ENCODE measurements at regions not wholly inside any gene's neighbourhood (a gene's known extent, or its start where the extent isn't known, plus 50 kb on each side); places are given as distances from the start of the nearest gene placed in this dataset.
"Not testable (repeated sequence)": the region's sequence is repeated elsewhere in the genome, so short reads cannot be mapped to it uniquely, and the experiment has no call there.

DNA sequence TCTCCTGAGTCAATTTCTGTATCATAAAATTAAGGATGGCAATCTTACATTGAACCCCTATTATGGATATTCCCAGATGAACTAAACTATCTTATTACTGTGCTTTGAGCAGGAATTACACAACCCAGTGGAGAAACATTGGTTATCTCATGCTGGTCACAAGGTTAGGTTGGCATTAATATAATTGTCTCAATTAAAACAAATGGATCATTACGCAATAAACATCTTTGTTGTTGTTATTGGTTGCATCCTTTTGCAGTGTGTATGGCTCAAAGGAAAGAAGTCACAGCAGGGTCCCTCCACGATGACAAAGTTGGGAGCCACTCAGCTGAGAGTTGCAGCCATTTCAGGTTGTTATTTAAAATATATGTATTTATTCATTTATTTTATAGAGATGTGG lies 297.0 kb upstream of the KLF4 start:
- DNase-seq (ENCODE audit: low read depth, low spot score) = no peak
- no peak overlapping the region for H3K27ac ChIP-seq

DNA sequence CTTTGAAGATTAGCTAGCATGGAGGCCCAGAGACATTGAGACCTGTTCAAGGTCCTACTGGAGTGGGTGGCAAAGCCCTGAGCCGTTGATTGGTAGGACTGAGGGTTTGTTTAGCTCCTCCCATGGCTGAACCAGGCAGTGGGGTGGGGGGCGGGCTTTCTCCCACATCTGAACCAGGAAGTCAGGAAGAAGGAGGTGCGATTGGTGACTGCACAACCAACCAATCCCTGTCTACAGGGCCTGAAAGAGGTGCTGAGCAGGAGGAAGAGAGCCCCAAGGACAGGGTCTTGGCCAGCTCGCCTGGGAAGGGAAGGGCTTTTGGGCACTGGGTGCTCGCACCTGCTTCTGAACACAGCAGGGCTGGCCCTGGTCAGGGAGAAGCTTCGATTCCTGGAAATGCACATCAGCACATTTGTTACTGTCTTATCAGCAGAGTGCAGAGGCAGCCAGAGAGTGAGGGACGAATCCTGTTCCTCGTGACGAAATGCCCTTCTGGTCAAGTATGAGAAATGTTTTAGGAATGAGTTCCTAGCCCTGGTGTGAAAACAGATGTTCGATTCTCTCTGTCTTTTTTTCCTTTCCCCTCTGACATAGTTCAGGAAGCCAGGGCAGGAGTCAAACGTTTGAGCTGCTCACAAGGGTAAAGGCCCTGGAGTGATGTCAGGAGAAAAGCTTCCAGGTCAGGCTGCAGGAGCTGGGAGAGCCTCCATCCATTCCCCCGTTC lies 294.8 kb upstream of the KLF4 start:
- H3K27ac ChIP-seq = no peak overlapping the region
- DNase-seq (ENCODE audit: low read depth, low spot score) = no peak

DNA sequence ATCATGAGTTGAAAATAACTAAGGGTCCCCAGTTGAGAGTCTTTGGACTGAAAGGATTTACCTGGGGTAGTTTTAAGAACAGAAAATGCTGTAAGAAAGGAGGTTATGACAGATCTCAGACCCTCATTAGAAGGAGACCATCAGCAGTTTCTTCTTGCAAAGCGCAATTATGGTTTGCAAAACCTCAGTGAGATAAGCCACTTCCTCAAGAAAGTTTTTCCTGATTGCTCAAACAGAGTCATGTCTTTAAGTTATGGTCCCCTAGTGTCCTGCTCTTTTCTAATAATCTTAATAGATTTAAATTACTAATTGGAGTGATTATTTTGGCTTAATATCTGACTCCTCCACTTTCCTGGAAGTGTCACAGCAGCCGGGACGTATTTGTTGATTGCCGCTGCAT lies 293.2 kb upstream of the KLF4 start:
- no peak for DNase-seq (ENCODE audit: low read depth, low spot score)
- no peak overlapping the region for H3K27ac ChIP-seq

DNA sequence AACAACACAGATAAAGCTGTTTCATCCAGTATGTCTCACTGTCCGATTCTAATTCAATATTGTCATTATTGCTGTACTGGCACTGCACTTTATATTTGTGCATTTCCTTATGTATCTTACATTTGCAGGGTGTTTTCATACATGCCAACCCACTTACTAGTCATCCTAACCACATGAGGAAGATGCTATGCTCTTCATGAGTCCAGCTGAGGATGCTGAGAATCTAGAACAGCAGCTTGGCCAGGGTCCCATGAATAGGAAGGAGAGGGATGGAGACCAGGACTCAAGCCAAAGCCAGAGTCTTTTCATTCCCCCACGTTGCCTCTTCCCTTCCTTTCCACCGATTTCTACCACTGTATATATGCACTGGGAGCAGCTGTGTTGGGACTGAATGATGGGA lies 292.8 kb upstream of the KLF4 start:
- H3K27ac ChIP-seq = no peak overlapping the region
- no peak for DNase-seq (ENCODE audit: low read depth, low spot score)

DNA sequence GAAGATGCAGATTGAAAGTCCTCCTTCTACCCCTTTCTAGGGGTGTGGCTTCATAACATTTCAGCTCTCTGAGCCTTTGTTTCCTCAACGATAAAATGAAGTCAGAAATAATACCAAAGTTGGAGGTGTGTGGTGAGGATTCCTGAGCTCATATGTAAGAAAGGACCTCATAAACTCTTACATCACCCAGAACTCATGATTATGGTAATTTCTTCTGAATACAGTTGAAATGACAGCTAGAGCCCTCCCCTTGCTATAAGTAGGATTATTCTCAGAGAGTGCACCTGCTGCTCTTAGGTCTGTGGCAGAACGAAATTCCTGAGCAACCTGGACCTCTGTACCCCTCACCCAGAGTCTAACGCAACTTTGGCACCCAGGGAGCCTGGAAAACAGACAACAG lies 291.4 kb upstream of the KLF4 start:
- DNase-seq (ENCODE audit: low read depth, low spot score) = no peak

DNA sequence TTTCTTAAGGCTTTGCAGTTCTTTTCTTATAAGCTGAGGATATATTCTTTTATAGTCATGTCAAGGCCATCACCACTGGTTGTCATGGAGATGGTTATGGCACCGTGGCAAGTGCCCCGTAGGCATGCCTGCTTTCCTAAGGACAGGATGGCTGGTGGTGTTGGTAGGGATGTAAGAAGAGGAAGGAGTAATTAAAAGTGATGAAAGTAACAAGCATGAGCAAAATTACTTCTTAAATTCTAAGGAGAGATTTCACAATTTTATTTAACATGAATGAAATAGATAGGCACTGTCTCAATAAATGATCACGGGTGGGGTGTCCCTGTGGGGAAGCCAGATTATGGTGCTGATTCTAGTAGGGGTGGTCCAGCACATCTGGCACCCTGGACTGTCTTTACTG lies 290.2 kb upstream of the KLF4 start:
- DNase-seq (ENCODE audit: low read depth, low spot score) = no peak
- H3K27ac ChIP-seq = no peak overlapping the region

More for the DNA sequence above, 291.4 kb upstream of the KLF4 start:
- no peak overlapping the region for H3K27ac ChIP-seq

DNA sequence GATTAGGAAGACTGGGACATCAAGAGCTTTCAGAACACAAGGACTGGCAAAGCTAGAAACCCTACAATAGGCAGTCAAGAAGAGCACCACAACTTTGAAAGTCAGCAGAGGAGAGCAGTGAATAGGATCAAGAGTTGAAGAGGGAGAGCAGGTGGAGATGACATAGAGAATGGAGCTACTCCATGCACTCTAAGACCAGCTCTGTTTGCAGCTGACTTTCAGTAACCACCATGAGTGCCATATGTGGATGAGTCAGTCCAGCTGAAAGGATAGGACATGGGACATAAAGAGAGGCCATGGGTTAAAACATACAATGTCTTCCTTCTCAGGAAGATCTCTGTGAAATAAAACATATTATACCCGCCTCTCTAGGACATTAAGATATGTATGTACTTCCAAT lies 289.1 kb upstream of the KLF4 start:
- DNase-seq (ENCODE audit: low read depth, low spot score) = no peak

DNA sequence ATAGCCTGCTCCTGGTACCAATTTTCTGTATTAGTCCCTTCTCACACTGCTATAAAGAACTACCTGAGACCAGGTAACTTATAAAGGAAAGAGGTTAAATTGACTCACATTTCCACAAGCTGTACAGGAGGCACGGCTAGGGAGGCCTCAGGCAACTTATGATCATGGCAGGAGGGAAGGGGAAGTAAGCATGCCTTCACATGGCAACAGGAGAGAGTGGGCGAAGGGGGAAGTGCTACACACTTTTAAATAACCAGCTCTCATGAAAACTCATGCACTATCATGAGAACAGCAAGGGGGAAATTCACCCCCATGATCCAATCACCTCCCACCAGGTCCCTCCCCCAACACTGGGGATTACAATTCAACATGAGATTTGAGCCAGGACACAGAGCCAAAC lies 284.5 kb upstream of the KLF4 start:
- DNase-seq (ENCODE audit: low read depth, low spot score); H3K27ac ChIP-seq: not testable (repeated sequence)

More for the DNA sequence above, 289.1 kb upstream of the KLF4 start:
- H3K27ac ChIP-seq = no peak overlapping the region

DNA sequence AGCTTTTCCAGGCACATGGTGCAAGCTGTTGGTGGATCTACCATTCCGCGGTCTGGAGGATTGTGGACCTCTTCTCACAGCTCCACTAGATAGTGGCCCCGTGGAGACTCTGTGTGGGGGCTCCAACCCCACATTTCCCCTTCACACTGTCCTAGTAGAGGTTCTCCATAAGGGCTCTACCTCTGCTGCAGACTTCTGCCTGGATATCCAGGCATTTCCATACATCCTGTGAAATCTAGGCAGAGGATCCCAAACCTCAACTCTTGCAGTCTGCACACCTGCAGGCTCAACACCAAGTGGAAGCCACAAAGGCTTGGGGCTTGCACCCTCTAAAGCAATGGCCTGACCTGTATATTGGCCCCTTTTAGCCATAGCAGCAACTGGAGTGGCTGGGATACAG lies 283.4 kb upstream of the KLF4 start:
- no peak overlapping the region for H3K27ac ChIP-seq
- no peak for DNase-seq (ENCODE audit: low read depth, low spot score)

DNA sequence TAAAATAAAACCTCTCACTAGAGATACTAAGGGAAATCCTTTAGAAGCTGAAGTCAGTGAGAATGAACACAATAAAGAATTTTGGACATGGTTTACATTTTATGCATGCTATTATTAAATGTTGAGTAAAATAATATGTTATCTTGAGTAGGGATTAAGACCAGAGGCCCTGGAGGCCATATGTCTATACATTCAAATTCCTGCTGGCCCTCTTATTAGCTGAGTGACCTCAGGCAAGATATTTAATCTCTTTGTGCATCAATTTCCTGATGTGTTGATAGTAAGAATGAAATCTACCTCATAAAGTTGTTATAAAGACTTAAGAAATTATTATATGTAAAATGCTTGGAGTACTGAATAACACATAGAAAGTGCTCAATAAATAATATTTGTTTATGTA lies 281.1 kb upstream of the KLF4 start:
- DNase-seq (ENCODE audit: low read depth, low spot score) = no peak
- H3K27ac ChIP-seq = no peak overlapping the region

DNA sequence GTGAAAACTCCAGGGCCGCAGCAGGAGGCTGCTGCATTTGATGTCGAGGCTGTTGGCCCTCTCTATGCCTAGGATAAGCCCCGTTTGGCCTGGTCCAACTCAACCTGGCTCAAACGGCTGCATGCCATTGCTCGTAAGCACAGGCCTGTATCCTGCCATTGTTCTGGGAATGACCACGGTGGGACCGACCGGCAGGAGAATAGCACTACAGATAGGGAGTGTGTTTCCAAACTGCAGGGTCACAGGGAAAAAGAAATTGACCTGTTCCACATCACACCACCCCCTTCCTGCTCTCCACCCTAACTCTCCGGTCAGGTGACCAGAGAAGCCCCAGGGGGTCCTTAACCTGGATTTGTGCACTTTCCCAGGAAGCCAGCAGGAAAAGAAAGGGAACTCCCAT lies 278.7 kb upstream of the KLF4 start:
- H3K27ac ChIP-seq = no peak overlapping the region
- DNase-seq (ENCODE audit: low read depth, low spot score) = no peak

DNA sequence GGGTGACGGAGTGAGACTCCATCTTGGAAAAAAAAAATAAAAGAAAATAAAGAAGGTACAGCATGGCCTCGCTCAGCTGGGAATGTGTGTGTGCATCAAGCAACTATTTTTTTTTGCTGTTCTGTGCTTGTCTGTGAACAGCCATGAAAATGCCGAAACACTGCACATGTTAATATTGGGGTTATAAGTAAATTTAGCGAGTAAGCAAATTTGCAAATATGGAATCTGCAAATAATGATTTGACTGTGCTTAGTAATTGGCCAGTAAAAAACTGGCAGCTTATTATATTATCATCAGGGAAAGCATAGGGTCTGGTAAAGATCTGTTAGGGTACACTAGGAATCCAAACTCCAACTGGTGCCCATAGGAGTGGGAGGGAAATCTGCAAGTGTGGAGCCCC lies 278.1 kb upstream of the KLF4 start:
- H3K27ac ChIP-seq = no peak overlapping the region
- no peak for DNase-seq (ENCODE audit: low read depth, low spot score)

DNA sequence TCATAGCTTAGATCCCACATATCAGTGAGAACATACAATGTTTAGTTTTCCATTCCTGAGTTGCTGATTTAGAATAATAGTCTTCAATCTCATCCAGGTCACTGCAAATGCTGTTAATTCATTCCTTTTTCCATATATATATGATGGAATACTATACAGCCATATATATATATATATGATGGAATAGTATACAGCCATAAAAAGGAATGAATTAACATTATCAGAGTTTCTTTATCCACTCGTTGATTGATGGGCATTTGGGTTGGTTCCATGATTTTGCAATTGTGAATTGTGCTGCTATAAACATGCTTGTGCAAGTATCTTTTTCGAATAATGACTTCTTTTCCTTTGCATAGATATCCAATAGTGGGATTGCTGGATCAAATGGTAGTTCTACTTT lies 273.9 kb upstream of the KLF4 start:
- H3K27ac ChIP-seq; DNase-seq (ENCODE audit: low read depth, low spot score): not testable (repeated sequence)

DNA sequence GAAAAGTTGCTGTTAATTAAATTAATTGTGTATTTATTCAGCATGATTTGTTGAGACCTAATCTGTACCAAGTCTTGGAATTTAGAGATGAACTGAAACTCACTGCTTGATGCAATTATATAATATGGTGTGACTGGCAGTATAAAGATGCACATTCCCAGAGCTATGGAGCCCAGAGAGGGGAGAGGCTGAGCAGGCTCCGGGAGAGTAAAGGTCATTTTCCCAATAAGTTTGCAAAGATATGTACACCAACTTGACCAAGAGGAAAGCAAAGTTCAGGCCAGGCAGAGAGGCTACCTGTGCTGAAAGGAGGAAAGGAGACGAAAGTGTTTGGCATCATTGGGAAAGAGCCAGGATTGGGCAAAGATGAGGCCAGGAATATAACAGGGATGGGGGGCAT lies 271.7 kb upstream of the KLF4 start:
- no peak overlapping the region for H3K27ac ChIP-seq
- no peak for DNase-seq (ENCODE audit: low read depth, low spot score)

DNA sequence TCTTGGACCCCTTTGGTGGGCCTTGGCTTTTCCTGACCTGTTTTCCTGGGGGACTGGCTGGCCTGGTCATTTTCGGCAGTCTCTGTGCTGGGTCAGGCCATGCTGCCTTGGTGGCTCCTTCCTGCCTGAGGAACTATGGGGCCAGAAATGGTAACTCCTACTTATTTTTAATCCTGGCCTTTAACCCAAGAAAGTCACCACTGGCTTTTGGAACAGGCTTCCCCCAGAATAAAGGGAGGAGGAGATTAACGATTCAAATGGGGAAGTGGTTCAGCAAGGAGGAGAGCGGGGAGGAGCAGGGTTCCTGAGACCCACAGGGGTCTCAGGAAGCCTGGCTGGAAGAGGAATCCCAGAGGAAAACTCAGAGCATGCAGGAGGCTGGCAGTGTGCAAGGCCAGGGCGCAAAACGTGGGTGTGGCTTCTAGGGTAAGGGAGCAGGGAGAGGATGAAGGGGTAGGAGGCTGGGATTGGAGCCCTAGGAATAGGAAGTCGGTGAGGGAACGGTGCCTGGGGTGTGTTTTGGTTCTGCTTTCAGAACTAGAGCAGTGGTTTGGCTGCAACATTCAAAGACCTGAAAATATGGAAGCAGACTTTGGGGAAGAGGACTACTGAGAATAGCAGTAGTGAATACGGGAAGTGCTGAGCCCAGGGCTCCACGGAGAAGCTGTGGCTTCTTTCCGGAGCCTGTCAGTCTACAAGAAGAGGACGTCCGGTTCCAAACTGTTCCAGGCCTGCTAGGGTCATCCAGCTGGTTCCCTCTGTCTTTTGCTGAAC lies 271.1 kb upstream of the KLF4 start:
- DNase-seq (ENCODE audit: low read depth, low spot score) = no peak
- H3K27ac ChIP-seq = no peak overlapping the region

DNA sequence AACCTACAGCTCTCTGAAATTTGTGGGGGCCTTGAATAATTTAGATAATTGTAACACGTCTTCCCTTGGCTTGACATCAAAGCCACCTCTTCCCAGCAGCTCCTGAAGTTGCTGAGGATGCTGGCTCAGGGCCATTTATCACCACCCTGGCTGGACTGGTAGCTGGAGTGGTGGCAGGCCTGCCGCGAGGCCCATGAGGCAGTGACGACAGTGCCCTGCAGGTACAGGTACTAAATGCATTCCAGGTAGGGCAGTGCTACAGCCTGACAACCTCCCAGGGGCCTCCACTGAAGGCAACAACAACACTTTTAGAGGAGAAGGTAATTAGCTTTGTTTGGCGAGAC lies 270.2 kb upstream of the KLF4 start:
- H3K27ac ChIP-seq = no peak overlapping the region
- DNase-seq (ENCODE audit: low read depth, low spot score) = no peak

DNA sequence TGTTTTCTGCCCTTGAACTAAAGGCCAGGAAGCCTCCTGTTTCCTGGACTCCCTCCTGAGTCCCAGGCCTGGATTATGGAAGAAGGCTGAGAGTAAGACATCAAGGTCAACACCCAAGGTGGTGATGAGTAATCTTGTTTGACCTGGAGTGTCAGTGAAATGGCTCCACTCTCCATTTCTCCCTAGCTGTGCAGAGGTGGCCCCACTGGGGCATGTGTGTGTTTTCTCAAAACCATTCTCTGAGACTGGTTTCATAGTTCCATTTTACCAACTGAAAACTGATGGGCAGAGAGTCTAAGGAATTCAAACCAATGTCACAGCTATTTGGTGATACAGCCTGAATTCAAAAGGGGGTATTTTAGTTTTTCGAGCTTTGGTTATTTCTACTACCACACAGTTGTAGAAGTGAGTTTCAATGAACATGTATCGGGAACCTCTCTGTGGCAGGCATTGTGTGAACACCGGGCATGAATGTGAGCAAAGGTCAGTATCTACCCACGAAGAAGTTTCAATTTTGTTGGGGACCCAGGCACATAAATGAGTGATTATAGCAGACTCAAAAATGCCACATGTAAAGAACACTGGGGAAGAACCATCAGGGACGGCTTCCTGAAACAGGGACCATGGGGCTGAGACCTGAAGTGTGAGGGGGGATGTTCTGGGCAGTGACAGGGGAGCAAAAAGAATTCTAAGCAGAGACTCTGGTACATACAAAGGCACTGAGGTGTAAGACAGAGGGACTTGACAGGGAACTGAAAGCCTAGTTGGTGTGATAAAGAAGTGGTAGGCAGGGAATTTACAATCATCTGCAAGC lies 269.6 kb upstream of the KLF4 start:
- DNase-seq (ENCODE audit: low read depth, low spot score) = no peak
- no peak overlapping the region for H3K27ac ChIP-seq

DNA sequence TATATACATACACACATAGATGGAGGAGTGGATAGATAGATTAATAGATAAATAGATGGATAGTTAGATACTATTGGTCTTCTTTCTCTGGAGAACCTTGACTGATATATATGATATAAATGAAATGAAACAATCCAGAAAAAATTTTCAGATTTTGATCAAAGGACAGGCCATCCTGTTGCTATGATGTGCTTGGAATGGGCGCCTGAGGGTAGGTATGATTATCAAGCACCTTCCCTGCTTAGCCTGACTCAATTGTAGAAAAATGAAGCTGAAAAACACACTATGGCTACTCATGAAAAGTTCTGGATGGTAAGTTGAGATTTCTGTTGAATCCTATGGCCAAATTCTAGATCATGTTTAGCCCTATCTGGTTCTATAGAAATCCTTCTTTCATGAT lies 266.5 kb upstream of the KLF4 start:
- peak overlapping the region; percentile 88 for H3K27ac ChIP-seq
- DNase-seq (ENCODE audit: low read depth, low spot score) = no peak

DNA sequence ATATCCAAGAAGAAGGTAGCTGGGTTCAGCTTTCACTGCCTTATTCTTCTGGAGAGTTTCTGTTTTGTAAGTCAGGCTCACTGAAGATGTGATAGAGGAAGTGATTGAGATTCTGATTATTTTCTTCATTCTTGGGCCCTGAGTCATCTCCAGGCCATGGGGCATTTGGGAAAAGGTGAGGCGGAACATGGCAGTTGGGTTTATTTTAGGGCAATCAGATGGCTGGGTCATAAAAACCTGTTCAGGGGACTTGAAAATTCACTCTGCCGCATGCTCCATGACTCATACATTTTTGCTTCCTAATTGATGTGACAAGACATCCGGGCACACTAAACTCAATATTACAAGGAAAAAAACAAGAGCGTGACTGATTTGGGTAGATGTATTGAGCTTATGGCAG lies 265.7 kb upstream of the KLF4 start:
- peak overlapping the region; percentile 88 for H3K27ac ChIP-seq
- DNase-seq (ENCODE audit: low read depth, low spot score) = peak; percentile 51

DNA sequence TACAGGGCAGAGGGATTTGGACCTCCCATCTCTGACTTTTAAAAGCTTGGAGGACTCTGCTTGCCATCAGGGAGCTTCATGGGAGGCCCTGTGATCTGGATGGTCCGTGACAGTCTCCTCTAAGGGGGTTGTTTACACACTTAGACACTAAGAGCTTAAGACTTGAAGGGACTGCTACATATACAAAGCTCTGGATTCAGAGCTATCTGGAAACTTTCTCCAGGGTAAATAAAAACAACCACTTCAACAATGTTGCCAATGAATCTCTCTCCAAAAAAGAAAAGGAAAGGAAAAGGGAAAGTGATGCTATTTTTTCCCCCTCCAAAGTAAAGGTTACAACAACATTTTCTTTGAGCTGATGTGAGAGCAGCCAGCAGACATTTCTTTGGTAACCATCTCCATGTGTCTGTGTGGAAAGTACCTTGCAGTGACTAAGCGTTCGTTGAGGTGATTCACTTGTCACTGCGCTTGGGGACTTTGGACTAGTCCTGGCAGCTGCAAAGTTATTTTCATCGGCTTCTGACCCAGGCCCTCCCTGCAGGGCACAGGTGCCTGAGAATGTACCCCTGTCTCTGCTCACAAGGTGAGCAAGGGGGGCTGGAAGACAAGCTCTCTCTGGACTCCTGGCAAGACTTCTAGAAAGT lies 262.1 kb upstream of the KLF4 start:
- DNase-seq (ENCODE audit: low read depth, low spot score) = no peak
- H3K27ac ChIP-seq = peak overlapping the region; percentile 96

Data from epithelial cell of prostate (primary cell).